HepG2 (cell line): ENCODE measurements at regions not wholly inside any gene's neighbourhood (a gene's known extent, or its start where the extent isn't known, plus 50 kb on each side); places are given as distances from the start of the nearest gene placed in this dataset.

Experiments
- BRCA1 ChIP-seq: sonication (generic); formaldehyde crosslinking; IDR thresholded peaks from 2 replicates; pipeline ENCODE4 v1.4.0; 2020; ENCODE audit warnings: missing genetic modification reagents
- CSRNP1 ChIP-seq: sonication (generic); formaldehyde crosslinking; IDR thresholded peaks from 2 replicates; pipeline ENCODE4 v1.8.1; 2023; ENCODE audit warnings: mild to moderate bottlenecking, missing genetic modification reagents
- CTCF ChIP-seq: sonication (generic); formaldehyde crosslinking; IDR thresholded peaks from 2 replicates; pipeline ENCODE4 v1.5.0; 2020; ENCODE audit warnings: mild to moderate bottlenecking, missing genetic modification reagents, moderate library complexity
- EZH2 ChIP-seq: conservative IDR thresholded peaks from 2 replicates; pipeline ENCODE4 v1.6.1; 2012; ENCODE audit warnings: mild to moderate bottlenecking, low read depth, low read length, moderate library complexity
- SKI ChIP-seq: fragments of 450-650 bp; IDR thresholded peaks from one replicate; pipeline ENCODE4 v1.6.1; 2018; ENCODE audit warnings: mild to moderate bottlenecking; ENCODE audit not compliant: partially characterized antibody
- ZNF766 ChIP-seq: sonication (generic); formaldehyde crosslinking; IDR thresholded peaks from 2 replicates; pipeline ENCODE4 v1.5.0; 2020; ENCODE audit warnings: missing genetic modification reagents, borderline replicate concordance

GRCh38 chr2:16584084-16584483 is 81.5 kb downstream of the CYRIA start:
- TF ChIP-seq BRCA1 (no peak), ZNF766 (no peak), EZH2 (no peak), CSRNP1 (no peak), SKI (no peak), CTCF (CRISPR knock-in tag) (no peak)
